NCI-H2081 (cell line): ENCODE measurements at regions not wholly inside any gene's neighbourhood (a gene's known extent, or its start where the extent isn't known, plus 50 kb on each side); places are given as distances from the start of the nearest gene placed in this dataset.

Source experiments
- DNase-seq, 2 experiments: peaks; one replicate each; lab custom pipeline; 2025; lab: John Stamatoyannopoulos, UW

- peak; percentile 6 to 32 for DNase-seq
These were observed 630.2 kb downstream of the BRD1 start for GRCh38 chr22:49197505-49197904.

DNA sequence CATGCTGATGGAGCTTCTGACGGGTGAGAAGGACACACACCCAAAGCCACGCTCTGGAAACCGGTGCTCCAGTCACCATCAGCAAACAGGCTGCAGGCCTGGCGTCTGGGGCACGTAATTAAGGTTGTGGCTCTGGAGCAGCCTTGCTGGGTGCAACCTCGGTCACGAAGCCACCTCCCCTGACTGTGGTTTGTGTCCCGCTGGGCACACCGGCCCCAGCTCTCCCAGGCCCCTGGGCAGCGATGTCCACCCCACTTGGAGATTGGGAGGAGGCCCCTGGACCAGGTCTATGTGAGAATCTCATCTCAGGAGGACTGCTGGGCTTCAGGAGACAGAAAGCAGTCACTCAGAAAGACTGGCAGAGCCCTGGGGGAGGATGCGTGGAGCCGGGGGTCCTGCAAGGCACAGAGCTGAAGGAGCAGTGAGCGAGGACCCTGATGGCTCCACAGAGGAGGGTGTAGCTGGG is 631.6 kb downstream of the BRD1 start:
- DNase-seq, result no peak

- no peak for DNase-seq
These were observed 632.0 kb downstream of the BRD1 start for GRCh38 chr22:49195636-49196035.

DNA sequence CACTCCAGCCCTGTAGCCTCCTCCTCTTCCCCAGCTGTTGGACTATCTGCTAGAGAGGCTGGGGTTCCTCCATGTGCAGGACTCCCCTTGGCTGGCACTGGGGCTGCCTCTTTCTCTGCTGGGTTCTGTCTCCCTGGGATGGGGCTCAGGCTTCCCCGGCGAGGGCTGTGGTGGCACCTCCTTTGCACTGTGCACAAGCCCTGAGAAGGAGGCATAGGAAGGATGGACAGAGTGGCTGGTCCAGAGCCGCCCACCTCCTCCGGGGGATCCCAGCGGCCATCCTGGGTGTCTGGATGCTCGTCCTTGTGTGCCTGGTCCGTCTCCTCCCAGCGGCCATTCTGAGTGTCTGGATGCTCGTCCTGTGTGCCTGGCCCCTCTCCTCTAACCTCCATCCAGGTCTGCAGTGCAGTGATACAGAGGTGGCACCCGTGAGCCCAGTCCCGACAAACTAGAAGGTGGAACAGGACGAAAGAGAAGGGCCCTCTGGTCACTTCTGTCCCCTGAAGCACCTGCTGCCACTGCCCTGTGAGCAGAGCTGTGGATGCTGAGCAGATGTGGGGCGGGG is 633.7 kb downstream of the BRD1 start:
- no peak for DNase-seq

- no peak for DNase-seq
These were observed 634.3 kb downstream of the BRD1 start for GRCh38 chr22:49193348-49193747.

DNA sequence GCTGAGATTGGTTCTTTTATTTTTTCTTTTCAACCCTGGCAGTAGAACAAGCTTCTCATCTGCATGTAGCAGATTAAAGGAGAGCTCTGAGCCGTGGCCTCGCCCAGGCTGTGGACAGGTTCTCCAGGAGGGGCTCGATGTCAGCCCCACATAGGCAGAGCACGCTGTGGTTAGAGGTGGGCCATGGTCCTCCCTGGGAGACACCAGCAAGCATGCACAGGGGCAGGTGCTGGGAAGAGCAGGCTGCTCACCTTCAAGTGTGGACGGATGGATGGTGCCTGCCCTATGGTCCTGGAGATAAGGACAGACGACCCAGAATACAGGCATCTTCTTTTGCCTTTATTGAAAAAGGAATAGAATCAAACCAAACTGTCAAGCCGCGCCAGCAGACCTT is 634.8 kb downstream of the BRD1 start:
- DNase-seq, result no peak

DNA sequence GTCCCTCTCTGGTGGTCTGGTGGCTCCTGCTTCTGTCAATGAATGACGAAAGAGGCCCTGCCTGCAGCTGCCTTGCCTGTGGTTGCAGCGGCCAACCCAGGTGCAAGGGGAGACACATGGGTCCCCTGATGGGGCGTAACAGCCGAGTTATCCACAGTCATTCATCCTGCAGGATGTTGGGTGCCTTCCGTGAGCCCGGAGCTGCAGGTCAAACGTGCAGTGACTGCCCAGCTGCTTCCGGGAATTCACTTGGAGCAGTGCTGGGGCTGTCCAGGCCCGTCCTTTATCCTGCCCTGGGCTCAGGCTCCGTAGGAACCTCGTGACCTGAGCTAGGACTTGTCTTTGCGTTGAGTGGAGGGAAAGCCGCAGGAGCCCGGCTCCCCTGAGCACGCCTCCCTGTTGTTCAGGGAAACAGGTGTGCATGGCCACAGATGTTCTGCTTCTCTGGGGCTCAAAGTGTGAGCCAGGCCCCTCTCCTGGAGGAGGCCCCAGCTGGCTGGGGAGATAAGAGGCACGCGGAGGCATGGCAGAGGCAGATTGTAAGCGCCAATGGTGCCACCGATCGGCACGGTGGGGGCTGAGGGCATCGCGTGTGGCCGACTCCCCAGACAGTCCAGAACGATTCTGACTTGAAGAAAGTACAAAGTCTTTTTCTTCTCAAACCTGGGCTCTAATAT is 635.4 kb downstream of the BRD1 start:
- no peak for DNase-seq

DNA sequence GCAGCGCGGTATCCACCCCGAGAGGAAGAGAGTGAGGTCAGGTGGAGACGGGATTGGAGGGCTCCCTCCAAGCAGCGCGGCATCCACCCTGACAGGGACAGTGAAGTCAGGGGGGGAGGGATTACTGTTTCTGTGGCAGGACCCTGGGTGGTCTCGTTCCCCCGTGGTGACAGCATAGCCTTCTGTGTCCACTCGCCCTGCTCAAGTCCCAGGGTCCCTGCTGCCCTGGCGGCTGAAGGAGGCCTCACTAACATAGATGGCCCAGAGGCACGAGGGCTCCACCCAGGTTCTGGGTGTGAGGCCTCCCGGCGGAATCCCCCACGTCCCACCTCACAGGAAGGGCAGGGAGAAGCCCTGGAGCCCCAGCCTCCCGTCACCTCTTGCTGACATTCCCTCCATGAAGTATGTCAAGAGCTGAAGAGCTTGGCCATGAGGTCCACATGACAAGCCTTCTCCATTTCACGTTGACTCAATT is 636.1 kb downstream of the BRD1 start:
- DNase-seq, result no peak

DNA sequence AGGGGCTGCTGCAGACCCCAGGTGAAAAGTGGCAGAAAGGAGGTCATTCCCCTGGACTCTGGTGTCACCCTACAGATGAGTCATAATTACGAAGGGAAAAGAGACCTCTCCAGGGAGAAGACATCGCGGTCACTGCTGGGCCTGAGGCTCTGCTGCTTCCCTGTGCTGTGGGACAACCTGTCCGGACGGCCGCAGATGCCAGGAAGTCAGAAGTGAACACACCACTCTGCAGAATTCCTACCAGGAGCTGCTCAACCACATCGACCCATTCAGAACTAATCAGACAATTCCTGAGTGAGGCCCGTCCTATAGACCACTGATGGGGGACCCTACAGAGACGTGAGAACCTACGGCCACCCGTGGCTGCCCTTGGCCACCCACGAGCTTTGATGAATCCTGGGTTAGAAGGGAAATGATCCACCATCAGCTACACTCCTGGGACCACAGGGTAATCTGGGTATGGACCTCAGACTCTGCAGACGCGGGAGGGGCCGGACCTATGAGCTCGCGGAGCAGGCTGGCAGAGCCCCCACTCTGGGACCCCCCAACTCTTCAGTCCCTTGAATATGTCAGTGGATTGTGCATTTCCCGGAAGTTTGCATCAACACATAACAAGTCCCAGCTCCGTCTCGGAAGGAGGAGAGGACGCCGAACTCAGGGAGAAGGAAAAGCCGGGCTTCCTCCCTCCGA is 636.7 kb downstream of the BRD1 start:
- DNase-seq, result no peak

DNA sequence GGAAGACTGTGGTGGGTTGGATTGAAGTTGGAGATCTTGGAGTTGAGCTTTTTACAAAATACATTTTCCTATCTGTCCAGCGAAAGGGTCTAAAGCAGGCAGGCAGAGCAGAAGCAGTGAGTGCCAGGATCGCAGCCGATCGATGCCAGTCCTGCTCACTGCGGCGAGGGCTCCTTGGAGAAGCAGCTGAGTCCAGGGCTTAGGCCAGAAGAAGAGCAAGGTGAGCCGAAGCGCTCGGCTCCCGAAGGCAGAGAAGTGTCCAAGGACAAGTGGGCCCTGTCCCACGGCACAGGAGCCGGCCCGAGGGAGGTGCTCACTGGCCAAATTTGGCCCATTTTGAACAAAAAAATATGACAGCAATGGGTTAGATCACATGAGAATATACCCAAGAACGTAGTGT is 637.8 kb downstream of the BRD1 start:
- DNase-seq, result no peak

DNA sequence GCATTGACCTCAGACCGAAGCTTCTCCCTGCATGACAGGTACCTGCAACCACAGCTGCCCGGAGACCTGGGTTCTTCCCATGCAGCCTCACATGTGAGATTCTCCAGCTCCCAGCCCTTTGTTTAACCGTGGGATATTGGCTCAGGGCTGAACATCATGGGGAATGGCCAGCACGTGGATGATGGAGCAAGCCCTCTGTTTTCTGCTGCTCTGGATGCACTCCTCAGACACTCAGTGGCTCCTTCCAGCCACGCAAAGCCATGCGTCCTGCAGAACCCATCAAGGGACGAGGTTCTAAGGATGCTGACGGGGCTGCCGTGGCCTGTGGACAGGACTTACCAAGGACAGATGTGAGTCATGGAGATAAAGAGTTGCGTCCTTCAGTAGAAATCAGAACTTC is 639.1 kb downstream of the BRD1 start:
- DNase-seq, result no peak

GRCh38 chr22:49188091-49188490 is 639.6 kb downstream of the BRD1 start:
- no peak for DNase-seq

GRCh38 chr22:49186762-49187161 is 640.9 kb downstream of the BRD1 start:
- DNase-seq, result no peak

- no peak for DNase-seq
These were observed 641.4 kb downstream of the BRD1 start for GRCh38 chr22:49186293-49186692.

DNA sequence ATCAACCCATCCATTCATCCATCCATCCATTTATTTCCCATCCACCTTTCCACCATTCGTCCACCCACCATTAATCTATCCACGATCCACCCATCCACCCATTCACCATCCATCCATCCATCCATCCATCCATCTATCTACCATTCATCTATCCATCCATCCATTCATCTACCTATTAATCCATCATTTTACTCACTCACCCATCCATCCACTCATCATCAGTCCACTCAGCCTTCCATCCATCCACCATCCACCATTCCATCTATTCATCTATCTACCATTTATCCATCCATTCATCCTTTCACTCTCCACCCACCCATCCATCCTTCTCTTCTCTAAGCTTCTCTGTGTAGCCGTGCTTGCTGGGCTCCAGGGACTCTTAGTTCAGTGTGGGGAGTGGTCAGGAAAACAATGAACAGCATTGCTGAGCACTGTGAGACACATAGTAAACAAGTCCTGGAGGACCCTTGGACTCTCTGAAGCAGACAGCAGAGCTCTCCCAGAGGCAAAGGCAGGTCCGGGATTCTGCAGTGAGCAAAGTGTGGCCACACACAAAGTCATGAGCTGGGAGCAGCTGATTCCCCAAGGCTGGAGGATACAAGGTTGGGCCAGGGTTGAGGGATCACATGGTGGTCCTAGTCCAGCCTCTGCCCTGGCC is 642.2 kb downstream of the BRD1 start:
- no peak for DNase-seq

DNA sequence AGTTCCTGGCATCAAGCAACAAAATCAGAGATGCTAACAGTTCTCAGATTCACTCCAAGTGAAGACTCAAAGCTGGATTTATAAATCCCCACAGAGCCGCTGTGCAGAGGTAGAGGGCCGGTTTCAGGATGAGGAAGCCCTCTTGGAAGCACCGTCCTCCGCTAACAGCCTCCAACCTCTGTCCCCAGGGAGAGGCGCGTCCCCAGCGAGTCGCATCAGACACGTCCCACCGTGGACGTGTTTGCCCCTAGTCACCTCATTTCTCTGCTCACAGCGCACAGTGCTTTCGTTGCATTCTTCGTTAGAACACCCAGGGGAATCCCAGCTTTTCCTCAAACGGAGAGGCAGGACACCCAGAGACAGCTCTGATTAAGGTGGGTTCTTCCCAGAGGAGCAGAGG is 642.9 kb downstream of the BRD1 start:
- no peak for DNase-seq

DNA sequence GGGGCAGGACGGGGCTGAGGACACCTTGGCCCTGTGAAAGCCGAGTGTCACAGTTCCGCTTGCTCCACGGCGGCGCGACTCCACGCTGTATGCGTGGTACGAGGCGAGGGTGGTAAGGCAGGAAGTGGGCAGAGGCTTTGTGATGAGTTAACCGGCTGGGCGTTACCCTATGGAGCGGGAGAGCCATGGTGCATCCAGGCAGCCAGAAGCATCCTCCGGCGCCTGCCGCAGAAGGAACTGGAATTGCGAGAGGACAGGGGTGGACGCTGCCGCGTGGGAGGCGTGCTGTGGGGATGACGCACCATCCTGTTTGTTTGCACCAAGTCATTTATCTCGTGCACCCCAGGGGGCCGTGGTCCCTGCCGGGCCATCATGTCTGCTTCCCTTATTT is 643.9 kb downstream of the BRD1 start:
- DNase-seq, result no peak

DNA sequence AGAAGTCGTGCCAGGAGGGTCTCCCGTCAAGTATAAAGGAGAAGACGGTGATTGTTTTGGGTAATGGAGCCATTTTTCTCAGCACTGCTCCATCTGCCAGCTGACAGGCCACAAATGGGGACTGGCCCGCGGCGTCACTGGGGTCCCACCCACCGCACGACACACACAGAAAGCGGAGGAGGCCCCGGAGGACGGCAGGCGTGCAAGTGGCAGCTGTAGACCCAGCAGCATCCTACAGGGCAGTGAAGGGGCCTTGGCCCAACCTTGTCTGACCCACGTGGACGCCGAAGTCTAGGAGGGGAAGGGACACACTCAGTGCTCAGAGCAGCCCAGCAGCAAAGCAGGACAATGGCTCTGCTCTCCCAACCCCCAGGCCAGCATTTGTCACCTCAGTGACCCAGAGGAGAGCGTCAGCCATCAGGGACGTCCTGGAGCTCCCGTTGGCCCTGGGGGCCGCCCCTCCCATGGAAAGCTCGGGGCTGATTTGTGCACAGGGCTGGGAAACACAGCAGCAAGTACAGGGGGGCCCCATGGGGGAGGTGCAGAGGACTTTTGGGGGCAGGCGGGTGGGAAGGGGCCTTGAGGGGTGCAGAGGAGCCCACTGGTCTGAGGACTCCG is 644.4 kb downstream of the BRD1 start:
- DNase-seq, result no peak

- DNase-seq, result no peak
These were observed 645.3 kb downstream of the BRD1 start for GRCh38 chr22:49182416-49182815.

DNA sequence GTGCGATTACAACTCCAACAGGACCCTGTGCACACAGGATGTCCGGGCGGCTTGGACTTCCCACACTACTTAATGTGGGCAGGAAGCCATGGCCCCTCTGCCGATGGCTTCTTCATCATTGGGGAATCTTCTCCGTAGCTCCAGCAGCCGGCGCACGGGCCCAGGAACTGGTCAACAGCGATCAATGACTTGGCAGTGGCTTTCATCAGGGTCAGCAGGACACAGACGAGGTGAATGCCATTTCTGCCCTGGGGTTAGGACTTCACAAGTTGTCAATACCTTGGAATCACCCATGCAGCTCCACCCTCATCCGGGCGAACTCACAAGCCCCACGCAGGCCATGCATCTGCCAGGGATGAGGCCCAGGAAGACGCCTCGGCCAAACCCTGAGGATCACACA is 645.7 kb downstream of the BRD1 start:
- no peak for DNase-seq

GRCh38 chr22:49181431-49181830 is 646.2 kb downstream of the BRD1 start:
- DNase-seq, result no peak

- DNase-seq, result no peak
These were observed 647.0 kb downstream of the BRD1 start for GRCh38 chr22:49180683-49181024.
